D721Med (cell line): ENCODE measurements at regions not wholly inside any gene's neighbourhood (a gene's known extent, or its start where the extent isn't known, plus 50 kb on each side); places are given as distances from the start of the nearest gene placed in this dataset.

Source experiments
- DNase-seq: peaks from one replicate; pipeline ENCODE4 v3.0.0; 2011; ENCODE audit warnings: low spot score; ENCODE audit not compliant: insufficient read length
- FAIRE-seq: peaks from 2 replicates; lab custom pipeline; 2011; peaks lifted over from hg19 to GRCh38; lab: Jason Lieb, UNC
- CTCF ChIP-seq: IDR thresholded peaks from 2 replicates; pipeline ENCODE4 v1.5.1; 2012; ENCODE audit warnings: mild to moderate bottlenecking, control low read depth; ENCODE audit not compliant: insufficient read depth; ENCODE audit errors: missing control alignments

- FAIRE-seq (no peak), DNase-seq (no peak)
- TF ChIP-seq CTCF, result no peak
Observed at GRCh38 chr4:126715681-126716080, 917.1 kb upstream of the INTU start.

- DNase-seq (no peak), FAIRE-seq (no peak)
- TF ChIP-seq CTCF, result no peak
Observed at GRCh38 chr4:126718136-126718535, 914.6 kb upstream of the INTU start.

GRCh38 chr4:126719852-126720251, 912.9 kb upstream of the INTU start:
- TF ChIP-seq CTCF, result no peak
- DNase-seq, result no peak
- FAIRE-seq, result no peak

GRCh38 chr4:126725906-126726305, 906.9 kb upstream of the INTU start:
- no peak for TF ChIP-seq CTCF
- DNase-seq (no peak), FAIRE-seq (no peak)

- DNase-seq (no peak), FAIRE-seq (no peak)
Observed at GRCh38 chr4:126727461-126727860, 905.3 kb upstream of the INTU start.

GRCh38 chr4:126731062-126731461, 901.7 kb upstream of the INTU start:
- no peak for DNase-seq
- no peak for FAIRE-seq
- no peak for TF ChIP-seq CTCF

More at GRCh38 chr4:126727461-126727860, 905.3 kb upstream of the INTU start:
- no peak for TF ChIP-seq CTCF

- FAIRE-seq, result no peak
- DNase-seq, result no peak
Observed at GRCh38 chr4:126733301-126733700, 899.5 kb upstream of the INTU start.

More at GRCh38 chr4:126733301-126733700, 899.5 kb upstream of the INTU start:
- no peak for TF ChIP-seq CTCF
